ENCODE measurements at regions not wholly inside any gene's neighbourhood (a gene's known extent, or its start where the extent isn't known, plus 50 kb on each side); places are given as distances from the start of the nearest gene placed in this dataset.

GRCh38 chr1:198947456-198947855 is 308.6 kb downstream of the PTPRC start:
- no peak overlapping the region for H2AFZ ChIP-seq (ENCODE audit: low read length)
- FAIRE-seq (no peak), DNase-seq (ENCODE audit: low spot score) (no peak), ATAC-seq (no peak)
- intact Hi-C loops (cut with micrococcal nuclease; ENCODE audit: unreplicated experiment) (no loop called here), in situ Hi-C loops (cut with HindIII; ENCODE audit: extremely low pct_ligation_motif_present, low pct_unique_long_range_greater_than_20kb) (no loop called here)
- no peaks in the 10 kb centered on the region for H3K27me3 ChIP-seq (ENCODE audit: control insufficient read depth in 1 of 2, insufficient read depth in 2 of 2, low read length in 2 of 2)
- no peaks in the 10 kb centered on the region for H3K4me1 ChIP-seq (ENCODE audit: insufficient read depth, low read length)
- no peaks in the 10 kb centered on the region for H3K36me3 ChIP-seq (replicated peaks in 1 of 2; ENCODE audit: control insufficient read depth in 1 of 2, insufficient read depth in 2 of 2, low read length in 2 of 2)
- no peaks in the 10 kb centered on the region for H3K79me2 ChIP-seq (ENCODE audit: insufficient read depth, low read length)
- ChIA-PET POLR2A (no interaction called here), CTCF (ENCODE audit: low intra/inter-chr PET ratio, low total read pairs) (no interaction called here)
- TF ChIP-seq NBN (conservative IDR thresholded peaks at IDR 0.05), result no peak
- TF ChIP-seq FOSL1 (CRISPR knock-in tag; IDR thresholded peaks at IDR 0.05; ENCODE audit: borderline replicate concordance), result no peak
- TF ChIP-seq ZNF256 (CRISPR knock-in tag; conservative IDR thresholded peaks at IDR 0.05), result no peak
- TF ChIP-seq SNAI1 (CRISPR knock-in tag; IDR thresholded peaks at IDR 0.05; ENCODE audit: borderline replicate concordance), result no peak
- TF ChIP-seq SP1 (IDR thresholded peaks at IDR 0.05), result no peak
- no peak for TF ChIP-seq SP1 (CRISPR knock-in tag; IDR thresholded peaks at IDR 0.05)
- no peak for TF ChIP-seq ZNF615 (CRISPR knock-in tag; IDR thresholded peaks at IDR 0.05; ENCODE audit: borderline replicate concordance)
- TF ChIP-seq ZNF292 (CRISPR knock-in tag; IDR thresholded peaks at IDR 0.05; ENCODE audit: borderline replicate concordance, low read depth), result no peak
- TF ChIP-seq ZNF567 (CRISPR knock-in tag; IDR thresholded peaks at IDR 0.05; ENCODE audit: borderline replicate concordance), result no peak
- no peak for TF ChIP-seq ZNF672 (CRISPR knock-in tag; IDR thresholded peaks at IDR 0.05)
- no peak for TF ChIP-seq ZNF264 (CRISPR knock-in tag; IDR thresholded peaks at IDR 0.05)
- no peak for TF ChIP-seq ZNF777 (CRISPR knock-in tag; IDR thresholded peaks at IDR 0.05)
- no peak for TF ChIP-seq ERF (CRISPR knock-in tag; IDR thresholded peaks at IDR 0.05)
- no peak for TF ChIP-seq FLYWCH1 (CRISPR knock-in tag; IDR thresholded peaks at IDR 0.05)
- TF ChIP-seq ZNF747 (CRISPR knock-in tag; IDR thresholded peaks at IDR 0.05; ENCODE audit: borderline replicate concordance), result no peak
- no peak for TF ChIP-seq GMEB1 (CRISPR knock-in tag; IDR thresholded peaks at IDR 0.05; ENCODE audit: borderline replicate concordance)
- 5% methylated on average over 1 of the region's 1 CpG for WGBS (ENCODE audit: low lambda C conversion rate)
- BruUV-seq (replicated peaks), result no TSS peak
- no peak overlapping the region for H3K27ac ChIP-seq (ENCODE audit: extremely low read length, insufficient read depth, low read length)
- H3K9ac ChIP-seq (ENCODE audit: insufficient read depth, low read depth, low read length), result no peak overlapping the region
- H4K20me1 ChIP-seq (ENCODE audit: insufficient read depth, low read length), result no peaks in the 10 kb centered on the region
- no peak overlapping the region for H3K4me3 ChIP-seq (replicated peaks in 1 of 3; ENCODE audit: insufficient read depth in 1 of 3, low read depth in 2 of 3, low read length in 3 of 3)
- no peaks in the 10 kb centered on the region for H3K9me3 ChIP-seq (ENCODE audit: low read length)
- H3K4me2 ChIP-seq (ENCODE audit: low read depth, low read length), result no peak overlapping the region
